ENCODE measurements at regions not wholly inside any gene's neighbourhood (a gene's known extent, or its start where the extent isn't known, plus 50 kb on each side); places are given as distances from the start of the nearest gene placed in this dataset.

- TF ChIP-seq EZH2 (IDR thresholded peaks at IDR 0.05; ENCODE audit: insufficient read depth, low read length) (no peak), CTCF (IDR thresholded peaks at IDR 0.05; ENCODE audit: insufficient read depth, low read depth, low read length) (no peak)
Observed at GRCh38 chr5:143979044-143979690, 167.2 kb downstream of the HMHB1 start.
